HG03108 (cell line): ENCODE measurements at regions not wholly inside any gene's neighbourhood (a gene's known extent, or its start where the extent isn't known, plus 50 kb on each side); places are given as distances from the start of the nearest gene placed in this dataset.
"Not testable (repeated sequence)": the region's sequence is repeated elsewhere in the genome, so short reads cannot be mapped to it uniquely, and the experiment has no call there.

ENCODE experiments used
- ATAC-seq: cut with Tn5 transposase; IDR thresholded peaks from one replicate; pipeline ENCODE4 v1.9.1; 2021; ENCODE audit warnings: moderate library complexity; ENCODE audit not compliant: unreplicated experiment

- no peak for ATAC-seq
Observed at GRCh38 chr2:4803396-4803795, 888.8 kb upstream of the SOX11 start.

- ATAC-seq, result not testable (repeated sequence)
Observed at GRCh38 chr2:4814137-4814536, 878.0 kb upstream of the SOX11 start.

DNA sequence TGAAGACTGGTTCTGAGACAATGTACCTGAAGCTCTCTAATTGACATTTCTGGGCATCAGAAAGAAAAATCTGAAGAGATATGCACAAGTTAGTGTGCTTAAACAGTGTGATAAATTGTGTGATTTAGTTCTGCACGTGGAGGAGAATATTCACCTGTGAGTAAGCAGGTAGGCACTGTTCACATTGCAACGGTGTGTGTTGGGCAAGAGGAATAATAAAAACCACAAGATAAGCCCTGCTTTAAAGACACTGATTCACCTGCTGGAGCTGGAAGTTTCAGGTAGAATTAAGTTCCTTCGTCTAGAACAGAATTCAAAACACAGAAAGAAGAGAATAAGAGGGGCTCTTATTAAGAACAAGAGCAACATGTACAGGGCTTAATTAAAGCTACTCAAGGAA lies 864.3 kb upstream of the SOX11 start:
- no peak for ATAC-seq

DNA sequence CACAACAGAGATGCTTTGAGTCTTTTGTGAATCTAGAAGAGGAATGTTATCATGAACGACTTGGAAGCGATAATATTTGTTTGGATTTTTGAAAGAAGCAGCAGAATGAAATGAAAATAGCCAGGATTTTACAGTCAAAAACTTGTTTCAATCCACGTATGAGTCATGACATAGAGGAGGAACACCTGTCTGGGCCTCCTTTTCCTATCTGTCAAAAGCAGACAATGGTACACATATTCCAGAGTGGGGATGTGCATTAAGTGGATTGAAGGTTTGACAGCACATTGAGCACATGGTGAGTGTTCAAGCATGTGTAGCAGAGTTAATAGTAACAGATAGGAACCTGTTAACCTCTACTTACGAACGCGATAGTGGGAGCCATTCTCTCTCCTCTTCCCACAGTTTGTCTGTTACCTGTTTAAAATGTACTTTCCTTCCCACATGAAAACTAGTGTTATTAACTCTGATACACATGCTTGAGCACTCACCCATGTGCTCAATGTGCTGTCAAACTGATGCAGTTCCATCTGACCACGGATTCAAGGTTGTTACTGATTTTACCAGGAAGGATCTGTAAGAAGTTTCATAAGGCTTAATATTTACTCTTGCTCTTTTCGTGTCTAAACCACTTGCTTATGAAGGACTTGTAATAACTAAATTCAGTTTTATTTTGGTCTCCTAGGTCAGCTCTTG lies 863.4 kb upstream of the SOX11 start:
- ATAC-seq, result no peak

GRCh38 chr2:4831751-4832150 lies 860.4 kb upstream of the SOX11 start:
- ATAC-seq, result no peak

DNA sequence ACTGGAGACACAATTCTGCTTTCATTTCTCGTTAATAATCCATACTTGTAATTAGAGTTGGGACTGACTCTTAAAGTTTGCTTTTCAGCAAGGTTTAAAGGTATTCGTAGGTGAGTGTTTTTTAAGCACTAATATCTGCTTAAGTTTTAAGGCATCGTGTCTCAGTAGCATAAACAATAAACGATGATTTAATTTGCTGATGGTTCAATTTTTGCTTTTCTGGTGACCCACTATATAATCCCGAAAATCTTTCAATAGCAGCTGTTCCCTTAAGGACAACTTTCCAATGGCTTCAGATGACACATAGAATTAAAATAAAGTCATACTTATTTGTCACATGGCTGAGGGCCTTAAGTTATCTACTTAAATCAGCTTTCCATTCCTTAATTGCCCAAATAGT lies 859.5 kb upstream of the SOX11 start:
- ATAC-seq, result no peak

DNA sequence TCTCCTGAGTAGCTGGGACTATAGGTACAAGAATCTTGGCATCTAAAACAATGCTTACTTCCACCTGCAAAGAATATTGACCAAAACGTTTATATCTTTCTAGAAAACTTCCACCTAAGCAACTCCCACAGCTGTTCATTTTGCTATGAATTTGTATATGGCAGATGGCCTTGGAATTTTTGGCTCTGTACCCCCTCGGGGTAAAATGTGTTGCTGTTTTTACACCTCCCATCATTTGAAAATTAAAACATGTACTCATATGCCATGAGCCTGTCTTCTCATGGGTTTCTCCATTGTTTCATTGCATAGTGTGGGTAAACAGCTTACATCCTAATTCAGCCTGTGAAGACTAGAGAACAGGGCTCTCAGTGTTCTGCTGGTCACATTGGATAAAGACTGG lies 853.6 kb upstream of the SOX11 start:
- no peak for ATAC-seq

GRCh38 chr2:4840791-4841190 lies 851.4 kb upstream of the SOX11 start:
- no peak for ATAC-seq

- no peak for ATAC-seq
Observed at GRCh38 chr2:4844881-4845280, 847.3 kb upstream of the SOX11 start.

- ATAC-seq, result no peak
Observed at GRCh38 chr2:4862031-4862430, 830.2 kb upstream of the SOX11 start.

DNA sequence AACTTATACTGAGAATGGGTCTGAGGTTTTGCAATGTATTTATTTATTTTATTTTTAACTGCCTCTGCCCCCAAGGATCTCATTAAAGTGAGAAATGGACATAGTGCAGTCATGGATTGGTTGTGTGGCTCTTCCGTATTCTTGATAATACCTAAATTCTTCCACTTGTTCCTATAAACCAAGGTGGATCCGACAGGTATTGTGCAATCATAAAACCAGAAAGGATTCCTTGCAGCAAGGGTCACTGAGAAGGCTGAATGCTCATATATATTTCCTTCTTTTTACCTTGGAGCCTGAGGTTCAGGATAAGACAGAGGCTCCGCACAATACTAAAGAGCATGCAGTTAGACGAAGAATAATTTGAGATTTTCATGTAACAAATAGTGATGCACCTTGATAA lies 826.0 kb upstream of the SOX11 start:
- ATAC-seq, result no peak

GRCh38 chr2:4868466-4868865 lies 823.7 kb upstream of the SOX11 start:
- ATAC-seq, result no peak

- no peak for ATAC-seq
Observed at GRCh38 chr2:4869154-4869553, 823.0 kb upstream of the SOX11 start.

DNA sequence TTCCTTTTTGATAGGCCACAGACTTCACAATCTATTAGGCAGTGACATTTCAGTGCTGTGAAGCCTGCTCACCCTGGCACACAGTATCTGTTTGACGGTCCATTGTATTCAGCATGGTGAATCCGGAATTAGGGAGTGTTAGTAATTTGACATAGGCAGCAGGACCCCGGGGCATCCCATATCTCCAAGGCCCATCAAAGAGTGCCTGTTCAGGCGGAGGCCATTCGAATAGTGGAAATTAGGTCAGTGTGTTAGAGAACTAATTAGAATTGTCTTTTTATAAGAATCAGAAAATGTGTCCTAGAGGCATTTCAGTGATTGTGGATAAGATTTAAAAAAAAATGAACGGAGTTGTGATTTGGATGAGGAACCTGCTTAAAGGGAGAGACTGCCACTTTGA lies 818.8 kb upstream of the SOX11 start:
- ATAC-seq, result no peak

- no peak for ATAC-seq
Observed at GRCh38 chr2:4873876-4874593, 818.1 kb upstream of the SOX11 start.

- no peak for ATAC-seq
Observed at GRCh38 chr2:4882421-4882820, 809.8 kb upstream of the SOX11 start.

GRCh38 chr2:4882941-4883340 lies 809.2 kb upstream of the SOX11 start:
- ATAC-seq, result no peak

- ATAC-seq, result no peak
Observed at GRCh38 chr2:4883375-4883774, 808.8 kb upstream of the SOX11 start.

DNA sequence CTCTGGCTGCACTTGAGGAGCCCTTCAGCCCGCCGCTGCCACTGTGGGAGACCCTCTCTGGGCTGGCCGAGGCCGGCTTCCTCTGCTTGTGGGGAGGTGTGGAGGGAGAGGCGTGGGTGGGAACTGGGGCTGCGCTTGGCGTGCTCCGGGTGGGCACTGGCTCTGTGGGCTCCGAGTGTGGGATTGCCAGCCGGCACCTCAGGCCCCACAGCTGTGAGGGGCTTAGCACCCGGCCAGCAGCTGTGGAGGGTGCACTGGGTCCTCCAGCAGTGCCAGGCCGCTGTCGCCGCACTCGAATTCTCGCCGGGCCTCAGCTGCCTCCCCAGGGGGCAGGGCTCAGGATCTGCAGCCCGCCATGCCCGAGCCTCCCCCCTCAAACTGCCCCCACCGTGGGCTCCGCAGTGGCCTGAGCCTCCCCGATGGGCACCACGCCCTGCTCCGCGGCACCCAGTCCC lies 808.0 kb upstream of the SOX11 start:
- no peak for ATAC-seq

- ATAC-seq, result no peak
Observed at GRCh38 chr2:4891394-4891793, 800.8 kb upstream of the SOX11 start.

GRCh38 chr2:4895371-4895770 lies 796.8 kb upstream of the SOX11 start:
- no peak for ATAC-seq

GRCh38 chr2:4898706-4899105 lies 793.5 kb upstream of the SOX11 start:
- no peak for ATAC-seq

DNA sequence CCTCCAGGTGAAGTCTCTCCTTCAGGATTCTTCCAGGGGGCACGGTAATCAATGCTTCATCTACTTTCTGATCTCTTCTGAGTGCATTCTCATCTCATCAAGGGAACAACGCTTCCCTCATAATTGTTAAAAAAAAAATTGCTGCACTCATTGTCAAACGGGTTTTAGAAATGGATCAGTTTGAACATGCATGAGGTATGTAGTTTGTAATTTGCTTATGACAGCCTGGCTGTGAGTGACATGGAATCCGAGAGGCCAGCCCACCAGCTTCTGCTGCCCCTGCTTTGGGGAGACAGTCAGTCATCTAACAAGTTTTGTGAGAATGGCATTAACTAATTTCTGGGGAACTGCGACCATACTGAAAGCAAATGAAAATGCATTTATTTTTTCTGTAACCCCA lies 791.9 kb upstream of the SOX11 start:
- ATAC-seq, result no peak
